ENCODE measurements at regions not wholly inside any gene's neighbourhood (a gene's known extent, or its start where the extent isn't known, plus 50 kb on each side); places are given as distances from the start of the nearest gene placed in this dataset.

GRCh38 chr4:26120098-26120825, 200.6 kb upstream of the RBPJ start:
- H3K36me3 Mint-ChIP-seq = peaks cover 0 to 9% (median 0%) of the 10 kb centered on the region in 3 donors

GRCh38 chr4:26122690-26123089, 198.1 kb upstream of the RBPJ start:
- no peak for DNase-seq
- ChIA-PET CTCF (no interaction called here), POLR2A (no interaction called here)
- Histone ChIP-seq H3K27me3 (ENCODE audit: insufficient read depth, low read length, poor library complexity, severe bottlenecking) (no peaks in the 10 kb centered on the region), H3K27ac (ENCODE audit: low read depth, low read length) (no peak overlapping the region), H3K4me1 (ENCODE audit: insufficient read depth, low read length) (no peaks in the 10 kb centered on the region), H3K4me3 (ENCODE audit: low read length) (no peak overlapping the region), H3K9me3 (ENCODE audit: low read length) (no peaks in the 10 kb centered on the region), H3K36me3 (ENCODE audit: insufficient read depth, low read length) (no peaks in the 10 kb centered on the region)
- Mint-ChIP-seq H3K36me3 (peaks cover 0 to 4% (median 2%) of the 10 kb centered on the region in 3 donors), H3K9me3 (no peaks in the 10 kb centered on the region), H3K4me3 (no peak overlapping the region), H3K27me3 (peaks cover 0 to 1% of the 10 kb centered on the region in 2 donors), H3K4me1 (peaks cover 7 to 17% (median 10%) of the 10 kb centered on the region in 3 donors), H3K27ac (no peak overlapping the region)

More at GRCh38 chr4:26120098-26120825, 200.6 kb upstream of the RBPJ start:
- DNase-seq = no peak
- H3K27me3 Mint-ChIP-seq = peaks cover 0 to 9% of the 10 kb centered on the region in 2 donors
- H3K4me1 Mint-ChIP-seq = no peaks in the 10 kb centered on the region
- no peaks in the 10 kb centered on the region for H3K9me3 Mint-ChIP-seq
- H3K4me1 ChIP-seq (ENCODE audit: insufficient read depth, low read length) = no peaks in the 10 kb centered on the region
- no peaks in the 10 kb centered on the region for H3K27me3 ChIP-seq (ENCODE audit: insufficient read depth, low read length, poor library complexity, severe bottlenecking)
- ChIA-PET CTCF (interaction anchor here (0.6 kb wide), 1 partner anchor 38 kb away, joined by 4 read pairs; no protein-coding TSS in a partner anchor), POLR2A (no interaction called here)
- no peak overlapping the region for H3K27ac Mint-ChIP-seq
- no peak overlapping the region for H3K4me3 Mint-ChIP-seq
- no peak overlapping the region for H3K27ac ChIP-seq (ENCODE audit: low read depth, low read length)
- H3K4me3 ChIP-seq (ENCODE audit: low read length) = no peak overlapping the region
- no peaks in the 10 kb centered on the region for H3K9me3 ChIP-seq (ENCODE audit: low read length)
- H3K36me3 ChIP-seq (ENCODE audit: insufficient read depth, low read length) = no peaks in the 10 kb centered on the region

GRCh38 chr4:26124753-26125321, 196.0 kb upstream of the RBPJ start:
- no peaks in the 10 kb centered on the region for H3K36me3 ChIP-seq (ENCODE audit: insufficient read depth, low read length)
- ChIA-PET CTCF (no interaction called here), POLR2A (no interaction called here)
- Mint-ChIP-seq H3K4me3 (no peak overlapping the region), H3K36me3 (peaks cover 0 to 11% (median 2%) of the 10 kb centered on the region in 3 donors), H3K27ac (peak overlapping the region in 1 of 8 donors; percentile 52), H3K9me3 (peaks cover 0 to 9% (median 4%) of the 10 kb centered on the region in 5 donors), H3K27me3 (peaks cover 0 to 1% of the 10 kb centered on the region in 2 donors), H3K4me1 (peaks cover 7 to 17% (median 10%) of the 10 kb centered on the region in 3 donors)
- H3K4me1 ChIP-seq (ENCODE audit: insufficient read depth, low read length) = no peaks in the 10 kb centered on the region
- DNase-seq = no peak
- no peak overlapping the region for H3K4me3 ChIP-seq (ENCODE audit: low read length)
- H3K27ac ChIP-seq (ENCODE audit: low read depth, low read length) = no peak overlapping the region
- H3K27me3 ChIP-seq (ENCODE audit: insufficient read depth, low read length, poor library complexity, severe bottlenecking) = no peaks in the 10 kb centered on the region
- no peaks in the 10 kb centered on the region for H3K9me3 ChIP-seq (ENCODE audit: low read length)

- Histone ChIP-seq H3K36me3 (ENCODE audit: insufficient read depth, low read length) (no peaks in the 10 kb centered on the region), H3K27me3 (ENCODE audit: insufficient read depth, low read length, poor library complexity, severe bottlenecking) (no peaks in the 10 kb centered on the region), H3K27ac (ENCODE audit: low read depth, low read length) (no peak overlapping the region), H3K4me3 (ENCODE audit: low read length) (no peak overlapping the region), H3K4me1 (ENCODE audit: insufficient read depth, low read length) (peaks cover under 1% of the 10 kb centered on the region), H3K9me3 (ENCODE audit: low read length) (no peaks in the 10 kb centered on the region)
- DNase-seq = no peak
- Mint-ChIP-seq H3K27me3 (peaks cover 0 to 1% of the 10 kb centered on the region in 2 donors), H3K36me3 (peaks cover 0 to 11% (median 2%) of the 10 kb centered on the region in 3 donors), H3K4me1 (peaks cover 18 to 28% (median 23%) of the 10 kb centered on the region in 3 donors), H3K27ac (peak overlapping the region in 4 of 8 donors; percentile 5 to 77 (median 36)), H3K9me3 (peaks cover 0 to 9% (median 5%) of the 10 kb centered on the region in 5 donors), H3K4me3 (peak overlapping the region in 3 of 7 donors; percentile 1 to 74 (median 26))
- ChIA-PET POLR2A (no interaction called here), CTCF (no interaction called here)
Observed at GRCh38 chr4:26126143-26126718, 194.6 kb upstream of the RBPJ start.

DNA sequence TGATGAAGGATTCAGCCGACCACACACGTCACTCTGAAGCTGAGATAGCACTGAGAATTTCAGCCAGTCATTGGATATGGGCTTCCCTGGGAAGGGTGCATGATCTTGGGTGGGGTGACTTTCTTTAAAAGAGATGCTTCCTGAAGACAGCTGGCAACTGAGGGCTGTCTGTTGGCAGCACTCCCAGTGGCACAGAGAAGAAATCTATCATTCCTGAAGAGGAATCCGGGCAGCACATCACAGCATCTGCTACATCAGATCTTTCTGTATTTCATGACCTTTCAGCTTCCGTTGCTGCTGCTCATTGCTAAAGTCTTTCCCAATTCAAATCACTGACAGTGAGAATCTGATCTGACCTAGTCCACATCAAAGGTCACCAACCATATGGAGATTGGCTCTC, 193.8 kb upstream of the RBPJ start:
- ChIA-PET POLR2A (no interaction called here), CTCF (interaction anchor here (1.0 kb wide), 1 partner anchor 12 kb away, joined by 3 read pairs; no protein-coding TSS in a partner anchor)
- no peaks in the 10 kb centered on the region for H3K27me3 ChIP-seq (ENCODE audit: insufficient read depth, low read length, poor library complexity, severe bottlenecking)
- peaks cover 8% of the 10 kb centered on the region for H3K4me1 ChIP-seq (ENCODE audit: insufficient read depth, low read length)
- Mint-ChIP-seq H3K4me1 (peaks cover 25 to 35% (median 31%) of the 10 kb centered on the region in 3 donors), H3K9me3 (peaks cover 0 to 9% (median 5%) of the 10 kb centered on the region in 5 donors), H3K27ac (peak overlapping the region in 2 of 8 donors; percentile 17 to 19), H3K36me3 (peaks cover 0 to 11% (median 2%) of the 10 kb centered on the region in 3 donors), H3K27me3 (peaks cover 0 to 1% of the 10 kb centered on the region in 2 donors), H3K4me3 (no peak overlapping the region)
- DNase-seq = no peak
- no peak overlapping the region for H3K4me3 ChIP-seq (ENCODE audit: low read length)
- H3K27ac ChIP-seq (ENCODE audit: low read depth, low read length) = no peak overlapping the region
- H3K36me3 ChIP-seq (ENCODE audit: insufficient read depth, low read length) = no peaks in the 10 kb centered on the region
- H3K9me3 ChIP-seq (ENCODE audit: low read length) = no peaks in the 10 kb centered on the region

DNA sequence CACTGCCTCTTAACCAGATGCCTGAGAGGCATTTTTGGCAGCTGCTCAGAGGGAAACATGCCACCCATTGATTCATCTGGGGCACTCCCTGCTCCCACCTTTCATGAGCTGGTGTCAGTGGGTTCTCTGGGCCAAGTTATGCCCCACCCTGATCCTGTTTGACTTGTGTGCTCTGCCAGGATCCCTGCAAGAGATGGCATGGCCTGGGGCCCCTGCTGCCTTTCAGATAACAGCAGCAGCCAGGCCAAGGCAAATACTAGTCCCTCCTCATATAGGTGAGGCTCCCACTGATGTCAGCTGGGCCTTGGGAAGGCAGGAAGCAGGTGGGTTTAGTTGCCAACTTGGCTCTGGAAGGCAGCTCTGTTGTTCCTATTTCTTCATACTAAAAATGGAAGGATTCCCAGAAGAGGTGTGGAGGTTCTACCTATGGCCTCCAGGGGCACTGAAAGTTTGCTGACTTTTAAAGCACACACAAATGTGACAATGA, 192.9 kb upstream of the RBPJ start:
- Mint-ChIP-seq H3K27ac (peak overlapping the region in 2 of 8 donors; percentile 0 to 13), H3K4me1 (peaks cover 34 to 44% (median 40%) of the 10 kb centered on the region in 3 donors), H3K27me3 (peaks cover 0 to 1% of the 10 kb centered on the region in 2 donors), H3K4me3 (no peak overlapping the region), H3K36me3 (peaks cover 0 to 11% (median 2%) of the 10 kb centered on the region in 3 donors), H3K9me3 (peaks cover 0 to 9% (median 5%) of the 10 kb centered on the region in 5 donors)
- H3K9me3 ChIP-seq (ENCODE audit: low read length) = no peaks in the 10 kb centered on the region
- H3K4me1 ChIP-seq (ENCODE audit: insufficient read depth, low read length) = peaks cover 17% of the 10 kb centered on the region
- POLR2A ChIA-PET = no interaction called here
- no peak overlapping the region for H3K4me3 ChIP-seq (ENCODE audit: low read length)
- CTCF ChIA-PET = interaction anchor here (0.8 to 1.0 kb wide), 2 partner anchors 13 to 14 kb away, joined by 3 read pairs; no protein-coding TSS in a partner anchor
- no peak for DNase-seq
- no peaks in the 10 kb centered on the region for H3K36me3 ChIP-seq (ENCODE audit: insufficient read depth, low read length)
- H3K27me3 ChIP-seq (ENCODE audit: insufficient read depth, low read length, poor library complexity, severe bottlenecking) = no peaks in the 10 kb centered on the region
- H3K27ac ChIP-seq (ENCODE audit: low read depth, low read length) = no peak overlapping the region

DNA sequence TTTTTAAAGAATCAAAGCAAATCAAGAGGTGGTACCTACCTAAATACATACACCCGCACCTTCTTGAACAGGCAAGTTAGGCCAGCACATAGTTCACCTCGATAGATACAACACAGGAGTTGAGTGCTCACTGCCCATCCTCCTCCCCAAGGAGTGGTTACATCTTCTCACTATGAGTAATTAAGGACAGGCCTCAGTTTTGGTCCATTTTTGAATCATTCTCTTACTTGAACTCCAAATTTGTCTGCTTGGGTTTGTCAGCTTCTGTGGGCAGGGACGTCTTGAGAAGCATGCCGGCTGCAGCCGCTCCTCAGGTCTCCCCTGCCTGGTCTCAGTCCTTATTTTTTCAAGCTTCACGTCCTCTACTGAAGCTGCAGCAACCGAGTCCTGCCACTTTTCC, 190.6 kb upstream of the RBPJ start:
- ChIA-PET POLR2A (no interaction called here), CTCF (no interaction called here)
- Mint-ChIP-seq H3K4me1 (peaks cover 45 to 52% (median 52%) of the 10 kb centered on the region in 3 donors), H3K27ac (peak overlapping the region in 7 of 8 donors; percentile 7 to 98 (median 96)), H3K36me3 (peaks cover 0 to 11% (median 2%) of the 10 kb centered on the region in 3 donors), H3K4me3 (peak overlapping the region in 2 of 7 donors; percentile 21 to 38), H3K27me3 (peaks cover 0 to 1% of the 10 kb centered on the region in 2 donors), H3K9me3 (peaks cover 0 to 9% (median 5%) of the 10 kb centered on the region in 5 donors)
- H3K4me3 ChIP-seq (ENCODE audit: low read length) = no peak overlapping the region
- DNase-seq = no peak
- H3K36me3 ChIP-seq (ENCODE audit: insufficient read depth, low read length) = no peaks in the 10 kb centered on the region
- H3K9me3 ChIP-seq (ENCODE audit: low read length) = no peaks in the 10 kb centered on the region
- H3K27me3 ChIP-seq (ENCODE audit: insufficient read depth, low read length, poor library complexity, severe bottlenecking) = no peaks in the 10 kb centered on the region
- H3K27ac ChIP-seq (ENCODE audit: low read depth, low read length) = no peak overlapping the region
- H3K4me1 ChIP-seq (ENCODE audit: insufficient read depth, low read length) = peaks cover 19% of the 10 kb centered on the region
